Mammary epithelial cell (primary cell): ENCODE measurements at regions not wholly inside any gene's neighbourhood (a gene's known extent, or its start where the extent isn't known, plus 50 kb on each side); places are given as distances from the start of the nearest gene placed in this dataset.

Source experiments
- CTCF ChIP-seq, 2 donors: IDR thresholded peaks in 1 of 2; conservative IDR thresholded peaks in 1 of 2; 2 replicates each; pipeline ENCODE4 v1.5.1; 2011 to 2012; ENCODE audit warnings: inconsistent platforms in 2 of 2, low read length in 2 of 2, mild to moderate bottlenecking in 2 of 2, control low read depth in 1 of 2, low read depth in 1 of 2; ENCODE audit not compliant: insufficient read depth in 1 of 2; ENCODE audit errors: extremely low read depth in 1 of 2
- EZH2 ChIP-seq: IDR thresholded peaks from 2 replicates; pipeline ENCODE4 v1.6.1; 2012; ENCODE audit warnings: low read length, inconsistent platforms, borderline replicate concordance

GRCh38 chr12:85661461-85662206 is 174.6 kb downstream of the RASSF9 start:
- TF ChIP-seq CTCF (conservative IDR thresholded peaks at IDR 0.05 in 1 of 2, IDR thresholded peaks at IDR 0.05 in 1 of 2; ENCODE audit: extremely low read depth in 1 of 2, insufficient read depth in 1 of 2, low read depth in 1 of 2, low read length in 2 of 2) = no peak
- no peak for TF ChIP-seq EZH2
